NCI-H1048 (cell line): ENCODE measurements at regions not wholly inside any gene's neighbourhood (a gene's known extent, or its start where the extent isn't known, plus 50 kb on each side); places are given as distances from the start of the nearest gene placed in this dataset.

Experiments
- DNase-seq: peaks from one replicate; lab custom pipeline; 2025; lab: John Stamatoyannopoulos, UW

- DNase-seq = no peak
These were observed 514.9 kb upstream of the PROK2 start for GRCh38 chr3:72299823-72300222.

DNA sequence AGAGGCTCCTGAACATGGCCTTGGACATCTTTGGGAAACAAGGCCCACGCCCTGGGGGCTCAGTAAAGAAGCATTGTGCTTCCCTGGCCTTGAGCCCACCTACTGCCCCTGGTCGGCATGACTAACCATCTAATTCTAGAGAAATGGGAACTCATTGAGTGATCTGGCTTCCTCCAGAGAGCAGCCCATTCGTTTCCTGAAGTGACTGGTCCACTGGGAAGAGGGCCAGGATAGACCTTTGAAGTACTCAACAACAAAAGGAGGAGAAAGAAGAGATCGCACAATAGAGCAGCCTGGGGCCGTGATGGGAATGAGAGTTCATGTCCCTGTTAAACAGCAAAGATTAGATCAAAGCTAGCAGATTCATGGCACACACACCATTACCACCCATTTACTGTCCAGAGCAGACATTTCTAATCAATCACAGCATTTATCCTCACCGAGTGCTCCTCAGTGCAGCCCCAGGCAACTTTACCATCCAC lies 514.4 kb upstream of the PROK2 start:
- DNase-seq = no peak

DNA sequence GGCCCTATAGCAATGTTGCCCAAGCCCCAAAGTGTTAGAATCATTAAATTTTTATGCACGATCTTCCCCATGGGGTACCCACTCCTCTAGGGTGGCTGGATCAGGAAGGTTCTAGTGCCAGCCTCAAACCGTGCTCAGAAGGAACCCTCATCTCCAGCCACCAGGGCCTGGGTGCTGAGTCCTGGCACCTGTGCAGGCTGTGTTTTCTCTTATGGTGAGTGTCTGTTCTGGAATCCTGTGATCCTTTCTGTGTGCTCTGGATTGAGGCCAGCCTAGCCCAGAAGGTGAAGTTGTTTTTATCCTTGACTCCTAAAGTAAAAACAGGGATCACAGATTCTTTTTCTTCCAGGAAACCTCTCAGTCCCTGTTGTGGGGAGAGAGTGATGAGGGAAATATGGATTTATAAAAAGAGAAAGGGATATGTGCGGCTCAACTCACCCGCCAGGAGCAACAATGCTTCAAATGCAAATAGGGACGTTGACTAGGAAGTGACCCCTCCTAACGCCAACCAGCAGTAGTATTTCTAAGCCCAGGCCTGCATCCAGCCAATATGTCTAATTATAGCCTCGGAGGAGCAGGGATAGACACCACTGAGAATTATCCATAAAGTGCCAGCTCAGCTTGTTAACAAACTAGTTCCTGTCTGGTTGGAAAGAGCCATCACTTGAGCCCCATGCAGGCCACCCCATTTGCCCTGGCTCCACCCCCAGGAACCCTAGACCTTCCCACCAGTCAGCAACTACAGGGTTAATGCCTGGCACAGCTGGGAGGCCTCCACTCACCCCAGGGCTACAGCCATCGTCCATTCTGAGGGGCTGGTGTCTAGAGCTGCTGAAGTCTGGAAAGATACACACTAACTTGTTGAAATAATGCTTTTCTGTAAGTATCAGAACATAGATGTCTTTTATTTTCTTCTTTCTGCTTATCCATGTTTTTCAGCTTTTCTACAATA lies 513.5 kb upstream of the PROK2 start:
- no peak for DNase-seq

- no peak for DNase-seq
These were observed 512.5 kb upstream of the PROK2 start for GRCh38 chr3:72297481-72297880.

DNA sequence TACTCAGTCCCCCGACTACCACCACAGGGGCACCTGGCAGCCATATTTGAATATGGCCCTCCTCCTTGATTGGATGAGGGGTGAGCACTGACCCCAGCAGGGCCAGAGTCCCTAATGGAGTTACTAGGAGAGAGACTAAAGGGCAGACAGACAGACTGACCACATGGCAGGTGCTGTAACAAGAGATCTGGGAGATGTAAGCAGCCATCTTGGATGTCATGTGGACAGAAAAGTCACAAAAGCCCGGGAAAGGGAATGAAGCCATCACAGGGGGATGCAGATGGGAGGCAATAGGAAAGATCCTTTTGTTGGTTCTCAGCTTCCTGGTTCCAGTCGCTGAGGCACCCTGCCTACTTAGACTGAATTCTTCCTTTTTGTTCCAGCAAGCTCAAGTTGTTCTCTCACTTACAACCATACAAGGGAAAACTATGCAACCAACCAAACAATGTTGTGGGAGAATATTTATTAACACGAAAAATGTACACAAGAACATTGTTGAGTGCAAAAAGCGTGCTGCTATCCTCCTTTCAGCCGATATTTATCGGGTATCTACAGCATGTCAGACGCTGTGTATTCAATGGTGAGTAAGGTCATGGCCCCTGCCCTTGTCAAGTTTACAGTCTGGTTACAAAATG lies 511.6 kb upstream of the PROK2 start:
- no peak for DNase-seq

DNA sequence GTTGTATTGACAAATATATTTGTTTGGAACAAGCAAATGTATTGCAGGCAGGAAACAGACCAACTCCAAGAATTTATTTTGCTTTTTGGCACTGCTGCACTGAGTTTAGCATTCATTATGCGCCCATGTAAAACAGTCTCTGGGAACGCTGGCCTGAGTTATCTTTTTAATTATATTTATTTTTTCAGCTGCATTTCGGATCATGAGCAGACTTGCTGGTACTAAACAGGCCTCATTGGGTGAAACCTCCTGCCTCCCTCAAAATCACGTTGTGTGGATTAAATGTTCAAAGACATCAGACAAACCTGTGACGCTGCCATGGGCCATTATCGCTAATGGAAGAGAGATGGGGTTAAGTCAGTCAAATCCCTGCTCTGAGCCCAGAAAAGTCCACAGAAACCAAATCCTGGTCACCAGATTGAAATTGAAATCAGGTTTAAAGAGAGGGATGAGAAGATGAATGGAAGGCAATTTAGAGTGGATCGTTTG lies 511.1 kb upstream of the PROK2 start:
- DNase-seq = no peak

- DNase-seq = no peak
These were observed 510.5 kb upstream of the PROK2 start for GRCh38 chr3:72295276-72295961.

GRCh38 chr3:72290859-72291638 lies 506.1 kb upstream of the PROK2 start:
- no peak for DNase-seq

DNA sequence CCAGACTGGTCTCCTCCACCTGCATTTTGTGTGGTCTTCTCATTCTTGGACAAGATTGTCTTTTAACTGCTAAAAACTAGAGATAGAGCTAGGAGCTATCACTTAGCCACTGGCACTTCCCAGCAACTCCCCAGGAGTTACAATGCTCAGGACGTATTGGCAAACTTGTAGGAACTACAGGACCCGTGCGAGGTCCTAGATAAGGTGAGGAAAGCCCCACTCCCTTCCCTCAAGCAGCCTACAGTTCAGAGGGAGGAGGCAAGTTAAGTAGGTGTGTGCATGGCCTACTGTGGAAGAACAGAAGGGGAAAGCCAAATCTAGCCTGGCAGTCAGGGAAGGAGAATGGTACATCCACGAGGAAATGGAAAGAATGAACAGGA lies 504.7 kb upstream of the PROK2 start:
- no peak for DNase-seq

- DNase-seq = no peak
These were observed 504.2 kb upstream of the PROK2 start for GRCh38 chr3:72288955-72289691.

GRCh38 chr3:72287956-72288355 lies 503.0 kb upstream of the PROK2 start:
- no peak for DNase-seq

- DNase-seq = no peak
These were observed 500.6 kb upstream of the PROK2 start for GRCh38 chr3:72285502-72285901.

- no peak for DNase-seq
These were observed 499.5 kb upstream of the PROK2 start for GRCh38 chr3:72284471-72284870.

DNA sequence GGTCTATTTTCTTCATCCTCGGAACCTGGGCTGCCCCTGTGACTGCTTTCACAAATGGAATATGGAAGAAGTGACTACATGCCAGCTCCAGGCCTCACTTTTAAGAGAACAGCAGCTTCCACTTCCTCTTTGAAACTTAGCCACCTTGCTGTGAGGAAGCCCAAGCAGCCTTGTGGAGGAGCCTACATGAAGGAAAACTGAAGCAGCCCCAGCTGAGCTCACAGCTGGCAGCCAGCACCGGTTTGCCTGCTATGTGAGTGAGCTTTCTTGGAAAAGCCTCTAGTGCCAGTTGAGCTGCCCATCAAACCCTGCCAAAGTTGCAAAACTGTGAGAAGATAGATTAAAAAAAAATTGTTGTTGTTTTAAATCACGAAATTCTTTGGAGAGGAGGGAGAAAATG lies 498.0 kb upstream of the PROK2 start:
- no peak for DNase-seq

GRCh38 chr3:72281551-72281950 lies 496.6 kb upstream of the PROK2 start:
- DNase-seq = no peak

DNA sequence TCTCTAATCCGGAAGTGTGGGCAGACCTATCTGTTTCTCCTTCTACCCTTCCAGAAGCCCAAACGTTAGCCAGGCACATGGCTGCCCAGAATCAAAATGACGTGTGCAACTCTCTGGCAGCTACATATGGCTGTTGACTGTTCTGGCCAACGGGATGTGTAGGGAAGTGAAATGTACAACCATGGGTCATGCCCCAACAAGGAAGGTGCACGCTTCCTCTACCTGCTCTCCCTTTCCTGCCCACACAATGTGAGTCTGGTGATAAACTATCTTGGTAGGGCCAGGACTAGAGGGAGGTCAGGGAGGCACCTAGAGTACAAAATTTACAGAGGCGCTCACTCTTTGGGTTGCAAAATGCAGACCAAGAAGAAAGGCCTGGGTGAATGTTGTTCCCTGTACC lies 495.9 kb upstream of the PROK2 start:
- DNase-seq = no peak

- no peak for DNase-seq
These were observed 494.7 kb upstream of the PROK2 start for GRCh38 chr3:72279631-72280041.

DNA sequence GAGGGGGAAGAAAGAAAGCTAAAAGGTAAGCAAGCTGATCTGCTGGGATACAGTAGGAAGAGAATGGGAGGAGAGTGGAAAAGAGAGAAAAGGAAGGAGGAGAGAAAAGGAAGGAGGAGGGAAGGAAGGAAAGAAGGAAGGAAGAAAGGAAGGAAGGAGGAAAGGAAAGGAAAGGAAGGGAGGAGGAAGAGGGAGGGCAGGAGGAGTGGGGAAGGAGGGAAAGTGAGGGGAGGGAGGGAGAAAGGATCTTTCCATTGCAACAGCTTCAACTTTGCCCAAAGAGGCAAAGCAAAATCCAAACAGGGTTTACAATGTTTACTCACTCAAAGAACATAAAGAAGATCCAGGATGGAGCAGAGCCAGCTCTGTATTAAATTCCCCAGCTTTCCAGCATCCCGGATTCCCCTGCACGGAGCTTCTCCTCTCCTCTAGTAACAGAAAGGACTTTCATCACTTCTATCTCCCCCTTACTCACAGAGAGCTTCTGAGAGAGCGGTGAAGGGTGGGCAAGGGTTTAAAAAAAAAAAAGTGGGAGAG lies 494.2 kb upstream of the PROK2 start:
- no peak for DNase-seq

GRCh38 chr3:72278349-72279067 lies 493.6 kb upstream of the PROK2 start:
- no peak for DNase-seq

DNA sequence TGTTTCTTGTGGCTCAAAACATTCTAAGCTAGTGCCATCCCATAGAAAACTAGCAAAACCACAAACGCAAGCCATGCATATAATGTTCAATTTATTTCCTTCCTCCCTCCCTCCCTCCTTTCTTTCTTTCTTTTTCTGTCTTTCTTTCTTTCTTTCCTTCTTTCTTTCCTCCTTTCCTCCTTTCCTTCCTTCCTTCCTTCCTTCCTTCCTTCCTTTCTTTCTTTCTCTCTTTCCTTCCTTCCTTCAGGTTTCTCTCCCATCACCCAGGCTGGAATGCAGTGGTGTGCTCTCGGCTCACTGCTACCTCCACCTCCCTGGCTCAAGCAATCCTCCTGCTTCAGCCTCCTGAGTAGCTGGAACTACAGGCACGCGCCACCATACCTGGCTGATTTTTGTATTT lies 492.8 kb upstream of the PROK2 start:
- DNase-seq = no peak
